ENCODE measurements at regions not wholly inside any gene's neighbourhood (a gene's known extent, or its start where the extent isn't known, plus 50 kb on each side); places are given as distances from the start of the nearest gene placed in this dataset.

DNA sequence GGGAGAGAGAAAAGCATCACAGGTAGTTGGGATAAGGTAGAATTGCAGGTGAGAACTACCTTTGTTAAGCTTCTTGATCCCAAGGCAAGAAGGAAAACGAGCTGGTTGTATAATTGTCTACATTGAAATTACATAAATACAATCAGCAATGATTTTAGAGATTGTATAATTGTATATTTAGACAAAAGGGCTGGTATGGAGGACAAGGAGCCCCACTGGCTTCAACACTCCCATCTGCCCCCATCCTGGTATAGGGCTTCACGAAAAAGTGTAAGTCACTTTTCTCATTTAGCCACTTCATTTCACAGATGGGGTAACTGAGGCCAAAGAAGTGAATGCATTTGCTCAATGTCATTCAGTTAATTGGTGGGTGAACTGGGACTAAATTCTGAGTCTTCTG, 103.3 kb downstream of the MYCN start:
- no peaks in the 10 kb centered on the region for H3K27me3 ChIP-seq (ENCODE audit: control insufficient read depth in 1 of 2, insufficient read depth in 2 of 2, low read length in 2 of 2)
- 70 to 78% methylated on average over 2 of the region's 2 CpGs for WGBS, 2 donors
- H3K4me1 ChIP-seq (ENCODE audit: control insufficient read depth in 2 of 2, insufficient read depth in 2 of 2, low read length in 1 of 2), result no peaks in the 10 kb centered on the region
- no peak overlapping the region for H3K4me3 ChIP-seq (ENCODE audit: low read depth in 1 of 2, low read length in 2 of 2)
- no peak overlapping the region for H3K27ac ChIP-seq (ENCODE audit: low read depth in 2 of 2, low read length in 1 of 2)
- H3K36me3 ChIP-seq (ENCODE audit: control insufficient read depth in 2 of 2, insufficient read depth in 2 of 2, low read length in 1 of 2), result no peaks in the 10 kb centered on the region
- no peaks in the 10 kb centered on the region for H3K9me3 ChIP-seq (ENCODE audit: control insufficient read depth in 2 of 2, insufficient read depth in 1 of 2, low read depth in 1 of 2, low read length in 1 of 2)

- Histone ChIP-seq H3K27ac (ENCODE audit: low read depth in 2 of 2, low read length in 1 of 2) (no peak overlapping the region), H3K36me3 (ENCODE audit: control insufficient read depth in 2 of 2, insufficient read depth in 2 of 2, low read length in 1 of 2) (no peaks in the 10 kb centered on the region), H3K9me3 (ENCODE audit: control insufficient read depth in 2 of 2, insufficient read depth in 1 of 2, low read depth in 1 of 2, low read length in 1 of 2) (no peaks in the 10 kb centered on the region), H3K27me3 (ENCODE audit: control insufficient read depth in 1 of 2, insufficient read depth in 2 of 2, low read length in 2 of 2) (no peaks in the 10 kb centered on the region), H3K4me3 (ENCODE audit: low read depth in 1 of 2, low read length in 2 of 2) (no peak overlapping the region), H3K4me1 (ENCODE audit: control insufficient read depth in 2 of 2, insufficient read depth in 2 of 2, low read length in 1 of 2) (no peaks in the 10 kb centered on the region)
- 93 to 95% methylated on average over 2 of the region's 2 CpGs for WGBS, 2 donors
Measured at GRCh38 chr2:16043192-16043591, 102.8 kb downstream of the MYCN start.

- H3K27ac ChIP-seq (ENCODE audit: low read depth in 2 of 2, low read length in 1 of 2), result no peak overlapping the region
- no peak overlapping the region for H3K4me3 ChIP-seq (ENCODE audit: low read depth in 1 of 2, low read length in 2 of 2)
- 93 to 94% methylated on average over 3 of the region's 3 CpGs for WGBS, 2 donors
- H3K4me1 ChIP-seq (ENCODE audit: control insufficient read depth in 2 of 2, insufficient read depth in 2 of 2, low read length in 1 of 2), result no peaks in the 10 kb centered on the region
- no peaks in the 10 kb centered on the region for H3K36me3 ChIP-seq (ENCODE audit: control insufficient read depth in 2 of 2, insufficient read depth in 2 of 2, low read length in 1 of 2)
- no peaks in the 10 kb centered on the region for H3K9me3 ChIP-seq (ENCODE audit: control insufficient read depth in 2 of 2, insufficient read depth in 1 of 2, low read depth in 1 of 2, low read length in 1 of 2)
- no peaks in the 10 kb centered on the region for H3K27me3 ChIP-seq (ENCODE audit: control insufficient read depth in 1 of 2, insufficient read depth in 2 of 2, low read length in 2 of 2)
Measured at GRCh38 chr2:16042201-16042700, 101.9 kb downstream of the MYCN start.

GRCh38 chr2:16040271-16041010, 100.1 kb downstream of the MYCN start:
- H3K36me3 ChIP-seq (ENCODE audit: control insufficient read depth in 2 of 2, insufficient read depth in 2 of 2, low read length in 1 of 2), result no peaks in the 10 kb centered on the region
- H3K9me3 ChIP-seq (ENCODE audit: control insufficient read depth in 2 of 2, insufficient read depth in 1 of 2, low read depth in 1 of 2, low read length in 1 of 2), result no peaks in the 10 kb centered on the region
- H3K4me1 ChIP-seq (ENCODE audit: control insufficient read depth in 2 of 2, insufficient read depth in 2 of 2, low read length in 1 of 2), result no peaks in the 10 kb centered on the region
- WGBS, 2 donors, result 66 to 68% methylated on average over 7 of the region's 7 CpGs
- H3K4me3 ChIP-seq (ENCODE audit: low read depth in 1 of 2, low read length in 2 of 2), result no peak overlapping the region
- H3K27me3 ChIP-seq (ENCODE audit: control insufficient read depth in 1 of 2, insufficient read depth in 2 of 2, low read length in 2 of 2), result no peaks in the 10 kb centered on the region
- no peak overlapping the region for H3K27ac ChIP-seq (ENCODE audit: low read depth in 2 of 2, low read length in 1 of 2)

DNA sequence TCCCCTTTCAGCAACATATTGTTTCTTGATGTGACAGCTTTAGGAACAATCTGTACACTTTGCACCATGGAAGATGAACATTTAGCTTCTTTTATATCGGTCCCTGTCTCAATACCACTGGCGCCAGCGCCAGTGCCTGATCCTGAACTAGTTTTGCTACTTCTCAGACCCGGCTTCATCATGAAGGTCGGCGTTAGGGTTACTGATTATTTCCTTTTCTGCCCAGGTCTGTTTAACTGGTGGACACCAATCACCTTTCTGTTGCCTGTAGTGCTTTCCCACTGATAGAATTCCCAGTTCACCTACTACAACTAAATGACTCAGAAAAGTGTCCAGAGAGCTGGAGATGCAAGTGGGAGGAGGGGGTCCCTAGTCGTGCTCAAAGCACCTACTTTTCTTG, 99.5 kb downstream of the MYCN start:
- no peaks in the 10 kb centered on the region for H3K27me3 ChIP-seq (ENCODE audit: control insufficient read depth in 1 of 2, insufficient read depth in 2 of 2, low read length in 2 of 2)
- H3K27ac ChIP-seq (ENCODE audit: low read depth in 2 of 2, low read length in 1 of 2), result no peak overlapping the region
- no peaks in the 10 kb centered on the region for H3K36me3 ChIP-seq (ENCODE audit: control insufficient read depth in 2 of 2, insufficient read depth in 2 of 2, low read length in 1 of 2)
- WGBS, 2 donors, result 71 to 72% methylated on average over 7 of the region's 7 CpGs
- H3K9me3 ChIP-seq (ENCODE audit: control insufficient read depth in 2 of 2, insufficient read depth in 1 of 2, low read depth in 1 of 2, low read length in 1 of 2), result no peaks in the 10 kb centered on the region
- no peaks in the 10 kb centered on the region for H3K4me1 ChIP-seq (ENCODE audit: control insufficient read depth in 2 of 2, insufficient read depth in 2 of 2, low read length in 1 of 2)
- H3K4me3 ChIP-seq (ENCODE audit: low read depth in 1 of 2, low read length in 2 of 2), result no peak overlapping the region

GRCh38 chr2:16039055-16039454, 98.7 kb downstream of the MYCN start:
- H3K27ac ChIP-seq (ENCODE audit: low read depth in 2 of 2, low read length in 1 of 2), result no peak overlapping the region
- no peak overlapping the region for H3K4me3 ChIP-seq (ENCODE audit: low read depth in 1 of 2, low read length in 2 of 2)
- H3K27me3 ChIP-seq (ENCODE audit: control insufficient read depth in 1 of 2, insufficient read depth in 2 of 2, low read length in 2 of 2), result no peaks in the 10 kb centered on the region
- H3K9me3 ChIP-seq (ENCODE audit: control insufficient read depth in 2 of 2, insufficient read depth in 1 of 2, low read depth in 1 of 2, low read length in 1 of 2), result no peaks in the 10 kb centered on the region
- H3K36me3 ChIP-seq (ENCODE audit: control insufficient read depth in 2 of 2, insufficient read depth in 2 of 2, low read length in 1 of 2), result no peaks in the 10 kb centered on the region
- H3K4me1 ChIP-seq (ENCODE audit: control insufficient read depth in 2 of 2, insufficient read depth in 2 of 2, low read length in 1 of 2), result no peaks in the 10 kb centered on the region
- 67 to 81% methylated on average over 1 of the region's 1 CpG for WGBS, 2 donors

DNA sequence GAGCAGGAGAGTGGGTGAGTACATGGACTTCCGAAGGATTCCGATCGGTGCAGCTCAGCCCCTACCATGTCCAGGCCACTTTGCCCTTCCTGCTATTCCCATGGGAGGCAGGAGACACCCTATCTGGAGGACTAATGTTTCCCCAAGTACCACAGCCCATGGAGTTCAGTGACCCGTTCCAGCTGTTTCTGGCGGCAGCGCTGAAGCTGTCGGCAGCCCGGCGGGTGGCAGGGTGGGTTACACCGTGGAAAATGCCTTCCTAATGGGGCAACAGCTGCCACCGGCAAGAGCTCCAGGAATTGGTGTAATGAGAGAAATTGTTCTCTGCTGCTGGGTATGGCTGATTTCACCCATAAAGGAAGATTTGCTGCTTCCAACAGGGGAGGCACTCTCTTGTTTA, 98.3 kb downstream of the MYCN start:
- no peak overlapping the region for H3K27ac ChIP-seq (ENCODE audit: low read depth in 2 of 2, low read length in 1 of 2)
- no peaks in the 10 kb centered on the region for H3K36me3 ChIP-seq (ENCODE audit: control insufficient read depth in 2 of 2, insufficient read depth in 2 of 2, low read length in 1 of 2)
- 83% methylated on average over 11 of the region's 11 CpGs for WGBS, 2 donors
- H3K9me3 ChIP-seq (ENCODE audit: control insufficient read depth in 2 of 2, insufficient read depth in 1 of 2, low read depth in 1 of 2, low read length in 1 of 2), result no peaks in the 10 kb centered on the region
- no peaks in the 10 kb centered on the region for H3K27me3 ChIP-seq (ENCODE audit: control insufficient read depth in 1 of 2, insufficient read depth in 2 of 2, low read length in 2 of 2)
- no peaks in the 10 kb centered on the region for H3K4me1 ChIP-seq (ENCODE audit: control insufficient read depth in 2 of 2, insufficient read depth in 2 of 2, low read length in 1 of 2)
- H3K4me3 ChIP-seq (ENCODE audit: low read depth in 1 of 2, low read length in 2 of 2), result no peak overlapping the region

DNA sequence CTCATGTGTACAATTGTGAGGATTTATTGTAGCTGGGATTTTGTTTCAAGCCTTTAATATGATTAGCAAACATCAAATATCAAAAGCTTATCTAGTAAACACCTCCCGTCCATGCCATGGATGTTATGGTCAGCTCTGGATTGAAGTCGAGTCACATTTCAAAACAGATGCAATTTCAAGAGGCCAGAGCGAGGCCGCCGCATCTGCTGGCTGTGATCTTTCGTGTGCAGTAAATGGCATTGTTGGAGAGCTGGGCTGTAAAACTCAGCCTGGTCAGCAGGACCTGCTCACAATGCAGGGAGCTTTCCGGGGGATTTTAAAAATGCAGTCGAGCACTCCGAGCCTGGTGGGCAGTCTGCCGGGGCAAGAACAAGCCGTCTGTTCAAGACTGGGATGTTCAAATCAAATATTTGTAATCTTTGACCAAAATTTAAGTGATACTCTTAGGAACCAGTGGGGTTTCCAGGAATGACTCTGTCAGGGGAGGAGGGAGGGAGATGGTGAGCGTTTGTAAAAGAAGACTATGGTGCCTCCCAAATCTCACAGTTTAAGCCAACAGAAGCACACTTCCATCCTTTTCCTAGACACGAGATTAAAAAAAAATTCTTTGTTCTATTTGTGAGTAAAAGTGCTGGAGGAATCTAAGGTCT, 97.6 kb downstream of the MYCN start:
- Histone ChIP-seq H3K9me3 (ENCODE audit: control insufficient read depth in 2 of 2, insufficient read depth in 1 of 2, low read depth in 1 of 2, low read length in 1 of 2) (no peaks in the 10 kb centered on the region), H3K36me3 (ENCODE audit: control insufficient read depth in 2 of 2, insufficient read depth in 2 of 2, low read length in 1 of 2) (no peaks in the 10 kb centered on the region), H3K27me3 (ENCODE audit: control insufficient read depth in 1 of 2, insufficient read depth in 2 of 2, low read length in 2 of 2) (no peaks in the 10 kb centered on the region), H3K4me3 (ENCODE audit: low read depth in 1 of 2, low read length in 2 of 2) (no peak overlapping the region), H3K4me1 (ENCODE audit: control insufficient read depth in 2 of 2, insufficient read depth in 2 of 2, low read length in 1 of 2) (no peaks in the 10 kb centered on the region), H3K27ac (ENCODE audit: low read depth in 2 of 2, low read length in 1 of 2) (no peak overlapping the region)
- WGBS, 2 donors, result 73 to 76% methylated on average over 13 of the region's 13 CpGs

DNA sequence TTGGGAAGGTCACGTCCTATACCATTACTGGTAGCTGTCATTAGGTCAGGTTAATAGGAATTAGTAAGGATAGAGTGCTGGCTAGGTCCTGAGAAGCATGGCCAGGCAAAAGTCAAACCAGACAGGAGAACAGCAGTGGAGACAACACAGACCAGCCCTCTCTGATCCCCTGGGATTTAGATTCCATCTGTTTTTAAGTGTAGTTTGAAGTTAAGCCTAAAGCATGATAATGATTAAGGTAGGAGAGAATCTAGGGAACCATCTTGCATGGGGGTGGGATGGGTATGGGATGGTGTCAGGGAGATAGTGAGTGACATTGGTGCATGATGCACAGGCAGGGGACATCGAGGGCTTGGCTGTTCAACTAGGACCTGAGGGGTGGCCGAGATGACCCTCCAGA, 96.6 kb downstream of the MYCN start:
- Histone ChIP-seq H3K27ac (ENCODE audit: low read depth in 2 of 2, low read length in 1 of 2) (no peak overlapping the region), H3K36me3 (ENCODE audit: control insufficient read depth in 2 of 2, insufficient read depth in 2 of 2, low read length in 1 of 2) (no peaks in the 10 kb centered on the region), H3K9me3 (ENCODE audit: control insufficient read depth in 2 of 2, insufficient read depth in 1 of 2, low read depth in 1 of 2, low read length in 1 of 2) (no peaks in the 10 kb centered on the region), H3K27me3 (ENCODE audit: control insufficient read depth in 1 of 2, insufficient read depth in 2 of 2, low read length in 2 of 2) (no peaks in the 10 kb centered on the region), H3K4me3 (ENCODE audit: low read depth in 1 of 2, low read length in 2 of 2) (no peak overlapping the region), H3K4me1 (ENCODE audit: control insufficient read depth in 2 of 2, insufficient read depth in 2 of 2, low read length in 1 of 2) (no peaks in the 10 kb centered on the region)
- 81 to 83% methylated on average over 3 of the region's 3 CpGs for WGBS, 2 donors

All from esophagus (tissue), 2 donors.